Loucy (cell line): ENCODE measurements at regions not wholly inside any gene's neighbourhood (a gene's known extent, or its start where the extent isn't known, plus 50 kb on each side); places are given as distances from the start of the nearest gene placed in this dataset.
A peak's percentile ranks its signal among the peaks of the same experiment; 100 is the strongest.

Experiments
- H2AFZ ChIP-seq: fragments of 200-600 bp; sonication (generic); 2 replicates; pipeline ENCODE4 v1.6.0; 2016; ENCODE audit warnings: antibody characterized with exemption, mild to moderate bottlenecking, low read length, moderate library complexity
- H3F3A ChIP-seq: fragments of 200-600 bp; 2 replicates; pipeline ENCODE4 v1.6.0; 2016; ENCODE audit warnings: antibody characterized with exemption, low read depth, mild to moderate bottlenecking
- H3K27me3 ChIP-seq: fragments of 200-600 bp; sonication (generic); 2 replicates; pipeline ENCODE4 v1.6.1; 2014; ENCODE audit warnings: low read length, mild to moderate bottlenecking; ENCODE audit not compliant: insufficient read depth, poor library complexity, severe bottlenecking
- H3K36me3 ChIP-seq: fragments of 200-600 bp; sonication (generic); 2 replicates; pipeline ENCODE4 v1.6.1; 2016; ENCODE audit warnings: low read length; ENCODE audit not compliant: insufficient read depth
- H3K4me1 ChIP-seq: fragments of 200-600 bp; sonication (generic); 2 replicates; pipeline ENCODE4 v1.5.1; 2014; ENCODE audit warnings: low read length, mild to moderate bottlenecking; ENCODE audit not compliant: insufficient read depth, poor library complexity, severe bottlenecking
- H3K4me2 ChIP-seq: fragments of 200-600 bp; sonication (generic); 2 replicates; pipeline ENCODE4 v1.6.0; 2014; ENCODE audit warnings: antibody characterized with exemption, low read length, low read depth, mild to moderate bottlenecking; ENCODE audit not compliant: poor library complexity, severe bottlenecking
- H3K4me3 ChIP-seq: fragments of 200-600 bp; sonication (generic); 2 replicates; pipeline ENCODE4 v1.5.1; 2014; ENCODE audit warnings: low read length, mild to moderate bottlenecking, mixed read lengths; ENCODE audit not compliant: poor library complexity, severe bottlenecking
- H3K79me2 ChIP-seq: fragments of 200-600 bp; sonication (generic); 2 replicates; pipeline ENCODE4 v1.6.1; 2014; ENCODE audit warnings: low read length; ENCODE audit not compliant: insufficient read depth
- H3K9ac ChIP-seq: fragments of 200-600 bp; sonication (generic); 2 replicates; pipeline ENCODE4 v1.6.0; 2014; ENCODE audit warnings: mild to moderate bottlenecking, low read depth, low read length, moderate library complexity; ENCODE audit not compliant: poor library complexity, severe bottlenecking
- H3K9me2 ChIP-seq: fragments of 200-600 bp; sonication (generic); replicated peaks from 2 replicates; pipeline ENCODE4 v1.6.1; 2016; ENCODE audit warnings: low read depth, low read length, mixed read lengths
- H3K9me3 ChIP-seq: fragments of 200-600 bp; sonication (generic); 2 replicates; pipeline ENCODE4 v1.6.1; 2014; ENCODE audit warnings: mild to moderate bottlenecking, antibody characterized with exemption, low read length, low read depth; ENCODE audit not compliant: insufficient read depth
- H4K20me1 ChIP-seq: fragments of 200-600 bp; sonication (generic); 2 replicates; pipeline ENCODE4 v1.6.0; 2014; ENCODE audit warnings: antibody characterized with exemption, low read length, mild to moderate bottlenecking; ENCODE audit not compliant: insufficient read depth, poor library complexity, severe bottlenecking
- CTCF ChIP-seq: fragments of 200-600 bp; sonication (generic); conservative IDR thresholded peaks from 2 replicates; pipeline ENCODE4 v1.5.1; 2014; ENCODE audit warnings: mild to moderate bottlenecking, antibody characterized with exemption, low read length
- EZH2phosphoT487 ChIP-seq: fragments of 200-600 bp; IDR thresholded peaks from 2 replicates; pipeline ENCODE4 v1.6.1; 2018; ENCODE audit warnings: antibody characterized with exemption, mild to moderate bottlenecking, moderate library complexity, borderline replicate concordance

GRCh38 chr3:27993051-27993450 lies 248.4 kb upstream of the CMC1 start:
- Histone ChIP-seq H3K9me2 (no peaks in the 10 kb centered on the region), H3K79me2 (no peaks in the 10 kb centered on the region), H3K36me3 (no peaks in the 10 kb centered on the region), H3K27me3 (no peaks in the 10 kb centered on the region), H3F3A (no peaks in the 10 kb centered on the region), H4K20me1 (no peaks in the 10 kb centered on the region), H3K4me1 (no peaks in the 10 kb centered on the region), H3K9ac (no peak overlapping the region), H2AFZ (no peak overlapping the region), H3K9me3 (peaks cover 2% of the 10 kb centered on the region; the same call in 1 of the 2 replicates), H3K4me2 (no peak overlapping the region), H3K4me3 (no peak overlapping the region)
- no peak for TF ChIP-seq CTCF
- no peak for TF ChIP-seq EZH2phosphoT487

- H3K4me3 ChIP-seq: no peak overlapping the region
- no peak overlapping the region for H3K4me2 ChIP-seq
- no peaks in the 10 kb centered on the region for H4K20me1 ChIP-seq
- TF ChIP-seq EZH2phosphoT487 (no peak), CTCF (no peak)
- H3K9me3 ChIP-seq: no peaks in the 10 kb centered on the region
- no peaks in the 10 kb centered on the region for H3K9me2 ChIP-seq
- H3F3A ChIP-seq: no peaks in the 10 kb centered on the region
- H3K36me3 ChIP-seq: no peaks in the 10 kb centered on the region
- H3K27me3 ChIP-seq: no peaks in the 10 kb centered on the region
- H3K79me2 ChIP-seq: no peaks in the 10 kb centered on the region
- no peaks in the 10 kb centered on the region for H3K4me1 ChIP-seq
- H2AFZ ChIP-seq: no peak overlapping the region
- no peak overlapping the region for H3K9ac ChIP-seq
Observed at GRCh38 chr3:28000608-28001007, 240.8 kb upstream of the CMC1 start.

- Histone ChIP-seq H3F3A (no peaks in the 10 kb centered on the region), H3K4me2 (no peak overlapping the region), H3K36me3 (no peaks in the 10 kb centered on the region), H2AFZ (peak overlapping the region; percentile 2; the same call in 1 of the 2 replicates), H3K9me2 (no peaks in the 10 kb centered on the region), H4K20me1 (no peaks in the 10 kb centered on the region), H3K4me3 (no peak overlapping the region), H3K9me3 (no peaks in the 10 kb centered on the region), H3K27me3 (no peaks in the 10 kb centered on the region), H3K4me1 (no peaks in the 10 kb centered on the region), H3K9ac (no peak overlapping the region), H3K79me2 (no peaks in the 10 kb centered on the region)
- TF ChIP-seq EZH2phosphoT487 (no peak), CTCF (no peak)
Observed at GRCh38 chr3:28008235-28008634, 233.2 kb upstream of the CMC1 start.
